ENCODE measurements at regions not wholly inside any gene's neighbourhood (a gene's known extent, or its start where the extent isn't known, plus 50 kb on each side); places are given as distances from the start of the nearest gene placed in this dataset.

DNA sequence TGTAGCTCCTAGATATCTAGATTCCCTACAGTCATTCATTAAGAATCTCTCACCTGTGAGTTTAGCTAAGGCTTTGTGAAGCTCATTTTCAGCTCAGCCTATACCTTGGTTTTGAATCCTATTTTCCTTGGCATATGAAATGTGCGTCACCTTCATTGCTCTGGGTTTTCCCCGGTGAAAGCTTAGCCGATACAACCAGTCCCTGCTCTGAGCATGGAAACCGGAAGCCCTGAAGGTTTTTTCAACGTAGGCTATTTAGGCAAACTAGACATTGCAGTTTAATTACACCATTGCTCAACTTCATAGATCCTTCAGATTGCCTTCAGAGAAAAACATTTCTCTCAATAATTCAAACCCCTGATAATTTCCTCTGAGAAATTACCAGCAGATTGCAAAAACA, 206.8 kb upstream of the TPRG1 start:
- TF ChIP-seq CTCF (IDR thresholded peaks at IDR 0.05): no peak
- no peak for TF ChIP-seq EZH2 (IDR thresholded peaks at IDR 0.05)

All from neural progenitor cell (in vitro differentiated cells).